ENCODE measurements at regions not wholly inside any gene's neighbourhood (a gene's known extent, or its start where the extent isn't known, plus 50 kb on each side); places are given as distances from the start of the nearest gene placed in this dataset.

DNA sequence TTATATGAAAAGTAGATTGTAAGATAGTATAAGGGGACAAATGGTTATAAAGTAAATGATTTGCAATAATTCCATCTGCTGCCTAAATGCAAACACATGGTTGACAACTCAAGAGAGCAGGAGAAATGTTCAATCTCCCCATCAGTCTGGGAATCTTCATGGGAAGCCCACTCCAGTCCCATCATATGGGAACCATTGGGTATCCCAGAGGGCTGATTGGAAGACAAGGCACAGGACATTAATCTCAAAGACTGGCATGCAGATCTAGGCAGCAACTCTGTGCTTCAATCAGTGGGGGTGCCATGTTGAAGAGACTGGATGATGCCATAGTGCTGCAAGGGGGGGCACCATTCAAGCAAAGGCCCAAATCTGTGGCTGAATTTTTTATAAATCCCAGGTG is 193.1 kb upstream of the PDE4D start:
- Mint-ChIP-seq H3K4me3 (no peak overlapping the region), H3K27me3 (ENCODE audit: low read depth) (no peaks in the 10 kb centered on the region), H3K27ac (no peak overlapping the region), H3K36me3 (ENCODE audit: insufficient read depth in 1 of 3, low read depth in 3 of 3) (peaks cover 2 to 14% (median 3%) of the 10 kb centered on the region in 3 experiments; a peak in 4 of 7 replicates), H3K4me1 (peaks cover 2 to 5% of the 10 kb centered on the region in 2 experiments; a peak in 2 of 4 replicates), H3K9me3 (peaks cover 4 to 12% of the 10 kb centered on the region in 2 experiments; a peak in 4 of 5 replicates)
- Histone ChIP-seq H3K79me1 (ENCODE audit: insufficient read depth, low read depth, low read length, poor library complexity, severe bottlenecking) (no peaks in the 10 kb centered on the region), H2BK15ac (ENCODE audit: low read depth, low read length) (no peak overlapping the region), H2BK20ac (ENCODE audit: low read depth, low read length, poor library complexity, severe bottlenecking) (no peak overlapping the region), H3K4ac (ENCODE audit: low read depth, low read length) (no peak overlapping the region), H3K4me1 (ENCODE audit: insufficient read depth, low read length) (no peaks in the 10 kb centered on the region), H2BK12ac (ENCODE audit: insufficient read length, low read depth, low read length) (no peak overlapping the region), H3K27me3 (ENCODE audit: insufficient read depth, low read length) (no peaks in the 10 kb centered on the region), H3K9me3 (ENCODE audit: control insufficient read depth, low read depth, low read length) (no peaks in the 10 kb centered on the region), H3K27ac (ENCODE audit: insufficient read length, low read depth, low read length) (no peak overlapping the region), H3K79me2 (ENCODE audit: insufficient read depth, low read length) (no peaks in the 10 kb centered on the region), H4K8ac (replicated peaks; ENCODE audit: insufficient read length, low read depth, low read length) (no peak overlapping the region), H2BK5ac (ENCODE audit: insufficient read length, low read length) (no peak overlapping the region), H3T11ph (ENCODE audit: low read length) (no peak overlapping the region), H2AFZ (ENCODE audit: low read length) (no peak overlapping the region), H2AK5ac (ENCODE audit: insufficient read length, low read length) (no peak overlapping the region), H3K4me2 (ENCODE audit: insufficient read depth, insufficient read length, low read length) (no peak overlapping the region), H4K91ac (ENCODE audit: insufficient read length, low read depth, low read length) (no peak overlapping the region), H3K9ac (ENCODE audit: extremely low read depth, insufficient read length, low read length) (no peak overlapping the region), H3K56ac (ENCODE audit: insufficient read length, low read depth, low read length) (no peak overlapping the region), H2BK120ac (ENCODE audit: low read depth, low read length, poor library complexity, severe bottlenecking) (no peak overlapping the region), H3K14ac (ENCODE audit: insufficient read depth, low read length) (no peak overlapping the region), H3K23ac (ENCODE audit: insufficient read length, low read depth, low read length) (no peak overlapping the region), H3K18ac (ENCODE audit: insufficient read length, low read depth, low read length) (no peak overlapping the region), H4K20me1 (ENCODE audit: control insufficient read depth, insufficient read depth, insufficient read length) (no peaks in the 10 kb centered on the region), H4K5ac (ENCODE audit: insufficient read length, low read depth, low read length) (no peak overlapping the region), H3K23me2 (ENCODE audit: insufficient read length, low read depth, low read length, poor library complexity, severe bottlenecking) (no peaks in the 10 kb centered on the region)
- TF ChIP-seq, protein P1, sequence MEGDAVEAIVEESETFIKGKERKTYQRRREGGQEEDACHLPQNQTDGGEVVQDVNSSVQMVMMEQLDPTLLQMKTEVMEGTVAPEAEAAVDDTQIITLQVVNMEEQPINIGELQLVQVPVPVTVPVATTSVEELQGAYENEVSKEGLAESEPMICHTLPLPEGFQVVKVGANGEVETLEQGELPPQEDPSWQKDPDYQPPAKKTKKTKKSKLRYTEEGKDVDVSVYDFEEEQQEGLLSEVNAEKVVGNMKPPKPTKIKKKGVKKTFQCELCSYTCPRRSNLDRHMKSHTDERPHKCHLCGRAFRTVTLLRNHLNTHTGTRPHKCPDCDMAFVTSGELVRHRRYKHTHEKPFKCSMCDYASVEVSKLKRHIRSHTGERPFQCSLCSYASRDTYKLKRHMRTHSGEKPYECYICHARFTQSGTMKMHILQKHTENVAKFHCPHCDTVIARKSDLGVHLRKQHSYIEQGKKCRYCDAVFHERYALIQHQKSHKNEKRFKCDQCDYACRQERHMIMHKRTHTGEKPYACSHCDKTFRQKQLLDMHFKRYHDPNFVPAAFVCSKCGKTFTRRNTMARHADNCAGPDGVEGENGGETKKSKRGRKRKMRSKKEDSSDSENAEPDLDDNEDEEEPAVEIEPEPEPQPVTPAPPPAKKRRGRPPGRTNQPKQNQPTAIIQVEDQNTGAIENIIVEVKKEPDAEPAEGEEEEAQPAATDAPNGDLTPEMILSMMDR (conservative IDR thresholded peaks at IDR 0.05), result no peak
- DNase-seq, result no peak

Measured in H9 (cell line).